ENCODE measurements at regions not wholly inside any gene's neighbourhood (a gene's known extent, or its start where the extent isn't known, plus 50 kb on each side); places are given as distances from the start of the nearest gene placed in this dataset.
"Not testable (repeated sequence)": the region's sequence is repeated elsewhere in the genome, so short reads cannot be mapped to it uniquely, and the experiment has no call there.

DNA sequence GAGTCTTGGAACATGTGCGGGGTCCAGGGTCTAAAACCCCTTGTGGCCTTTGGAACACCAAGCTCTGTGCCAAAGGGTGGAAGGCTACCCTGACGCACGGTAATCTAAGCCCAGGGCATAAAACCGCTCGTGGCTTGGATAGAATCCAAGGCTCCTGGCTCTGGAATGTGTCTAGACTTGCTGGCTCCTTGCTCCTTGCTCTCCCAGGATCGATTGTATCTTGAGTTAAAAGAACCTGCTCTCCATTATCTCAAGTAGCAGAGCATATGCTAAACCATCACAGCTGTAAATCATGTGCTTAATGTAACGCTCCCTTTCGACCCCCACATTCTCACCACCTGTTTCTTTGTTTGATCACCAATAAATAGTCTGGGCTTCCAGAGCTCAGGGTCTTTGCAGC lies 50.3 kb downstream of the TLCD4 start:
- not testable (repeated sequence) for TF ChIP-seq POLR2A (IDR thresholded peaks at IDR 0.05; ENCODE audit: low read length); CTCF (IDR thresholded peaks at IDR 0.05); KDM1A (IDR thresholded peaks at IDR 0.05; ENCODE audit: low read depth)
- TF ChIP-seq, protein P1, sequence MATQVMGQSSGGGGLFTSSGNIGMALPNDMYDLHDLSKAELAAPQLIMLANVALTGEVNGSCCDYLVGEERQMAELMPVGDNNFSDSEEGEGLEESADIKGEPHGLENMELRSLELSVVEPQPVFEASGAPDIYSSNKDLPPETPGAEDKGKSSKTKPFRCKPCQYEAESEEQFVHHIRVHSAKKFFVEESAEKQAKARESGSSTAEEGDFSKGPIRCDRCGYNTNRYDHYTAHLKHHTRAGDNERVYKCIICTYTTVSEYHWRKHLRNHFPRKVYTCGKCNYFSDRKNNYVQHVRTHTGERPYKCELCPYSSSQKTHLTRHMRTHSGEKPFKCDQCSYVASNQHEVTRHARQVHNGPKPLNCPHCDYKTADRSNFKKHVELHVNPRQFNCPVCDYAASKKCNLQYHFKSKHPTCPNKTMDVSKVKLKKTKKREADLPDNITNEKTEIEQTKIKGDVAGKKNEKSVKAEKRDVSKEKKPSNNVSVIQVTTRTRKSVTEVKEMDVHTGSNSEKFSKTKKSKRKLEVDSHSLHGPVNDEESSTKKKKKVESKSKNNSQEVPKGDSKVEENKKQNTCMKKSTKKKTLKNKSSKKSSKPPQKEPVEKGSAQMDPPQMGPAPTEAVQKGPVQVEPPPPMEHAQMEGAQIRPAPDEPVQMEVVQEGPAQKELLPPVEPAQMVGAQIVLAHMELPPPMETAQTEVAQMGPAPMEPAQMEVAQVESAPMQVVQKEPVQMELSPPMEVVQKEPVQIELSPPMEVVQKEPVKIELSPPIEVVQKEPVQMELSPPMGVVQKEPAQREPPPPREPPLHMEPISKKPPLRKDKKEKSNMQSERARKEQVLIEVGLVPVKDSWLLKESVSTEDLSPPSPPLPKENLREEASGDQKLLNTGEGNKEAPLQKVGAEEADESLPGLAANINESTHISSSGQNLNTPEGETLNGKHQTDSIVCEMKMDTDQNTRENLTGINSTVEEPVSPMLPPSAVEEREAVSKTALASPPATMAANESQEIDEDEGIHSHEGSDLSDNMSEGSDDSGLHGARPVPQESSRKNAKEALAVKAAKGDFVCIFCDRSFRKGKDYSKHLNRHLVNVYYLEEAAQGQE (IDR thresholded peaks at IDR 0.05) = not testable (repeated sequence)
- TF ChIP-seq, protein P2, sequence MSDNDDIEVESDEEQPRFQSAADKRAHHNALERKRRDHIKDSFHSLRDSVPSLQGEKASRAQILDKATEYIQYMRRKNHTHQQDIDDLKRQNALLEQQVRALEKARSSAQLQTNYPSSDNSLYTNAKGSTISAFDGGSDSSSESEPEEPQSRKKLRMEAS (IDR thresholded peaks at IDR 0.05) = not testable (repeated sequence)
